ENCODE measurements at regions not wholly inside any gene's neighbourhood (a gene's known extent, or its start where the extent isn't known, plus 50 kb on each side); places are given as distances from the start of the nearest gene placed in this dataset.
"Not testable (repeated sequence)": the region's sequence is repeated elsewhere in the genome, so short reads cannot be mapped to it uniquely, and the experiment has no call there.

DNA sequence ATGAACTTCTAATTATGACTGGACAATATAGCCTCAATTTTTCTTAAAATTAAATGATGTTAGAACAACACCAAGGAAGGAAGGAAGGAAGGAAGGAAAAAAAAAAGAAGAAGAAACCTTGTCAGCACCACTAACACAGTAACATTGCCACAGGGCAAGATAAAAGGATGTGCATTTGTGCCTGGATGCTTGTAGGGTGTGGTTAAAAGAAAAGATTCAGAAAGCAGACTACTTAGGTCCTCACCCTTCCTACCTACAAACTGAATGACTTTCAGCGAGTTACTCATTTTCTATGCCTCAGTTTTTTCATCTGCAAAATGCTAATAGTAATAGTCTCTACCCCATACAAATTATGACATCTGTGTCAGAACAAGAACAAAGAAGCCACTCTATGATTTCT is 778.3 kb downstream of the MCTP2 start:
- H3K27ac Mint-ChIP-seq: no peak overlapping the region
- no peaks in the 10 kb centered on the region for H3K9me3 Mint-ChIP-seq
- H3K27me3 Mint-ChIP-seq (ENCODE audit: low read depth): no peaks in the 10 kb centered on the region
- no peaks in the 10 kb centered on the region for H3K36me3 Mint-ChIP-seq (ENCODE audit: low read depth)
- no peak overlapping the region for H3K4me3 Mint-ChIP-seq
- no peaks in the 10 kb centered on the region for H3K4me1 Mint-ChIP-seq (ENCODE audit: low read depth)

GRCh38 chr15:95013381-95013780 is 782.0 kb downstream of the MCTP2 start:
- Mint-ChIP-seq H3K9me3 (no peaks in the 10 kb centered on the region), H3K4me3 (no peak overlapping the region), H3K4me1 (ENCODE audit: low read depth) (no peaks in the 10 kb centered on the region), H3K27me3 (ENCODE audit: low read depth) (no peaks in the 10 kb centered on the region), H3K27ac (no peak overlapping the region), H3K36me3 (ENCODE audit: low read depth) (no peaks in the 10 kb centered on the region)

- Mint-ChIP-seq H3K36me3 (ENCODE audit: low read depth) (no peaks in the 10 kb centered on the region), H3K27me3 (ENCODE audit: low read depth) (no peaks in the 10 kb centered on the region), H3K4me3 (no peak overlapping the region), H3K4me1 (ENCODE audit: low read depth) (no peaks in the 10 kb centered on the region), H3K9me3 (no peaks in the 10 kb centered on the region), H3K27ac (no peak overlapping the region)
Measured at GRCh38 chr15:95016511-95017229, 785.3 kb downstream of the MCTP2 start.

DNA sequence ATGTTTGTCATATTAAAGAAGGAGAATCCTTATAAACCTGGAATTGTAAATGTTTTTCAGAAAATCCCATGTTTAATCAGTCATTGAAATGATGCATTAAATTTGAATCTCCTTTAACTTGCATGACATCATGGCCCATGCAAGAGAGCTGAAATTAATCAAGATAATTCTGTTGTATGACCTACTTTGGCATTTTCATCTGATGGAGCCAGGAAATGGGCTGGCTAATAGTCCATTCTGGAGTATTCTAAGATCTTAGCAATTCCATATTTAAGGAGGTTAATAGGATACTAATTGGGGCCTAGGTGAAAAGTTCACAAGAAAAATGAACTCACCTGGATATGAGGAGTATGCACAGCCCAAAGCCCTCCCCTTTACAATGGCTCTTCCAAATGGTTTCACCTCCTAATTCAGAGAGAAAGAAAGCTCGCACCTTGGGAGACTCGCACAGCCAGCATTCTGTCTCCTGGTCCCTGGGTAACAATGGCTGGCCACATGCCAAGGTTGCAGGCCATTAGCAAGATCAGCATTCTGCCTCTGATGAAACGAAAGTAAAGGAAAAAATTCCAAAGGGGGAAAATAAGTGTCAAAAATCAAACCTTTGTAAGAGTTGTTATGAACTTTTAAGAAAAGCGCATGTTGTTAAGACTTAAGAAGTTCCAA is 786.4 kb downstream of the MCTP2 start:
- Mint-ChIP-seq H3K9me3 (no peaks in the 10 kb centered on the region), H3K27me3 (ENCODE audit: low read depth) (no peaks in the 10 kb centered on the region), H3K27ac (no peak overlapping the region)

GRCh38 chr15:95018888-95019545 is 787.7 kb downstream of the MCTP2 start:
- no peak overlapping the region for H3K4me3 Mint-ChIP-seq
- H3K27ac Mint-ChIP-seq: no peak overlapping the region
- no peaks in the 10 kb centered on the region for H3K9me3 Mint-ChIP-seq
- H3K4me1 Mint-ChIP-seq (ENCODE audit: low read depth): no peaks in the 10 kb centered on the region
- H3K27me3 Mint-ChIP-seq (ENCODE audit: low read depth): no peaks in the 10 kb centered on the region
- H3K36me3 Mint-ChIP-seq (ENCODE audit: low read depth): no peaks in the 10 kb centered on the region

More for the DNA sequence above, 786.4 kb downstream of the MCTP2 start:
- Mint-ChIP-seq H3K4me3 (no peak overlapping the region), H3K4me1 (ENCODE audit: low read depth) (no peaks in the 10 kb centered on the region), H3K36me3 (ENCODE audit: low read depth) (no peaks in the 10 kb centered on the region)

GRCh38 chr15:95019907-95020306 is 788.5 kb downstream of the MCTP2 start:
- Mint-ChIP-seq H3K9me3 (no peaks in the 10 kb centered on the region), H3K4me3 (no peak overlapping the region), H3K4me1 (ENCODE audit: low read depth) (no peaks in the 10 kb centered on the region), H3K36me3 (ENCODE audit: low read depth) (no peaks in the 10 kb centered on the region), H3K27ac (no peak overlapping the region), H3K27me3 (ENCODE audit: low read depth) (no peaks in the 10 kb centered on the region)

- H3K4me1 Mint-ChIP-seq (ENCODE audit: low read depth): no peaks in the 10 kb centered on the region
- H3K27ac Mint-ChIP-seq: no peak overlapping the region
- H3K9me3 Mint-ChIP-seq: no peaks in the 10 kb centered on the region
- H3K4me3 Mint-ChIP-seq: no peak overlapping the region
- H3K36me3 Mint-ChIP-seq (ENCODE audit: low read depth): no peaks in the 10 kb centered on the region
- no peaks in the 10 kb centered on the region for H3K27me3 Mint-ChIP-seq (ENCODE audit: low read depth)
Measured at GRCh38 chr15:95021816-95022215, 790.5 kb downstream of the MCTP2 start.

DNA sequence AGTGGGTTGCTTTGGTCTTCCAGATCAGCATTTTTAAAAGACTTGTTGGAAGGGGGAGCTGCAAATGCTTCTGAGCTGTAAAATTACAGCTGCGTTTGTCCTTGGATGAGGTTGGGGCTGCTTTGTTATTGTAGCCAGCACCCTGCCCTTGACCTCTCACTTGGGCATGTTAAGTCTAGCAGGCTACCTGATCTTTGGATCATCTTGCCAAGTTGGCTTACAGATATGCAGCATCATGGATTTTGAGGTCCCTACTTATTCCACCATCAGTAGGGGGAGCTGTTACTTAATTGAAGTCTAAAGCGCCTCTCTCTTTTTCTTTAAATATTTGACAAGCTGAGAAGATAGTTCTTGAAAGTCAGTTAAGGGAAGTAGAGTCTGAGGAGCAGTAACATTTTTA is 793.0 kb downstream of the MCTP2 start:
- Mint-ChIP-seq H3K27ac (no peak overlapping the region), H3K27me3 (ENCODE audit: low read depth) (no peaks in the 10 kb centered on the region), H3K4me3 (no peak overlapping the region), H3K36me3 (ENCODE audit: low read depth) (no peaks in the 10 kb centered on the region), H3K4me1 (ENCODE audit: low read depth) (no peaks in the 10 kb centered on the region), H3K9me3 (no peaks in the 10 kb centered on the region)

- no peaks in the 10 kb centered on the region for H3K4me1 Mint-ChIP-seq (ENCODE audit: low read depth)
Measured at GRCh38 chr15:95025924-95026728, 794.8 kb downstream of the MCTP2 start.

GRCh38 chr15:95027981-95028380 is 796.6 kb downstream of the MCTP2 start:
- Mint-ChIP-seq H3K27ac (no peak overlapping the region), H3K4me3 (no peak overlapping the region), H3K36me3 (ENCODE audit: low read depth) (no peaks in the 10 kb centered on the region), H3K27me3 (ENCODE audit: low read depth) (no peaks in the 10 kb centered on the region), H3K4me1 (ENCODE audit: low read depth) (no peaks in the 10 kb centered on the region), H3K9me3 (no peaks in the 10 kb centered on the region)

More at GRCh38 chr15:95025924-95026728, 794.8 kb downstream of the MCTP2 start:
- Mint-ChIP-seq H3K4me3 (no peak overlapping the region), H3K27ac (no peak overlapping the region), H3K27me3 (ENCODE audit: low read depth) (no peaks in the 10 kb centered on the region), H3K36me3 (ENCODE audit: low read depth) (no peaks in the 10 kb centered on the region), H3K9me3 (no peaks in the 10 kb centered on the region)

GRCh38 chr15:95032156-95032555 is 800.8 kb downstream of the MCTP2 start:
- Mint-ChIP-seq H3K4me1 (ENCODE audit: low read depth) (no peaks in the 10 kb centered on the region), H3K27me3 (ENCODE audit: low read depth) (no peaks in the 10 kb centered on the region), H3K27ac (no peak overlapping the region), H3K4me3 (no peak overlapping the region), H3K36me3 (ENCODE audit: low read depth) (no peaks in the 10 kb centered on the region), H3K9me3 (no peaks in the 10 kb centered on the region)

DNA sequence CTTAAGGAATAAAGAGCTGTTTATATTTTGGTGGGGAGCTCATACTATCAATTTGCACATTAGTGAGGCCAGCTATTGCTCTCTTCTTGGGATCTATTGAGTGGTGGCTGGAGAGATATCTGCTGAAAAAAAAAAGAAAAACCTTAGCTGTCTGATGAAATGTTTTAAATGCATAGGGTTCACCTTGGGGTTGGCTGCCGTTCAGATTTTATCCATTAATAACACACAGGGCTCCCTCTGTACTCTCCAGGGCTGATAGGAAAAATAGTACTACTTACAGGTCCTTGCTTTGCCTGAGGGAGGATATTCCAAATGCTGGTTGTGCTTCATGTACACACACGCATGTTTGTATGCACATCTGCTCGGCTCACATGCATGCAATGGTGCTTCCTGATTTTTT is 803.7 kb downstream of the MCTP2 start:
- H3K9me3 Mint-ChIP-seq: no peaks in the 10 kb centered on the region
- H3K4me3 Mint-ChIP-seq: no peak overlapping the region
- H3K27me3 Mint-ChIP-seq (ENCODE audit: low read depth): no peaks in the 10 kb centered on the region
- no peak overlapping the region for H3K27ac Mint-ChIP-seq
- no peaks in the 10 kb centered on the region for H3K4me1 Mint-ChIP-seq (ENCODE audit: low read depth)
- no peaks in the 10 kb centered on the region for H3K36me3 Mint-ChIP-seq (ENCODE audit: low read depth)

DNA sequence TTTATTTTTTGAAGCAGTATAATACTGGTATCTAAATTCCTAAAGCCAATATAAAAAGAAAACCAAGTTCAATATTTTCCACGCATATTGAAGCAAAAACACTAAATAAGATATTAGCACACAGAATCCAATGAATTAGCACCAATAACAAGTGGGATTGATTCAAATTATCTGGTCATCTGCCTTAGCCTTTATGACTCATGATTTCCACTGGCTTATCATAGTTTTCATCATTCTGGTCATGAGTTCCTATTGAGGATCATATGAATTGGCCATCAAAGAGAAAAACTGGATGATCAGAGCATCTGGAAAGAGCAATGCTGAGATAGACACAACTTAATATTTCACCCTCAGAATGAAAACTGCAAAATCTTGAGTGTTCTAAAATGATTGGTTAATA is 809.9 kb downstream of the MCTP2 start:
- no peaks in the 10 kb centered on the region for H3K9me3 Mint-ChIP-seq
- no peaks in the 10 kb centered on the region for H3K36me3 Mint-ChIP-seq (ENCODE audit: low read depth)
- H3K27me3 Mint-ChIP-seq (ENCODE audit: low read depth): no peaks in the 10 kb centered on the region
- no peak overlapping the region for H3K4me3 Mint-ChIP-seq
- H3K4me1 Mint-ChIP-seq (ENCODE audit: low read depth): no peaks in the 10 kb centered on the region
- no peak overlapping the region for H3K27ac Mint-ChIP-seq

GRCh38 chr15:95043236-95043932 is 812.0 kb downstream of the MCTP2 start:
- not testable (repeated sequence) for H3K36me3 Mint-ChIP-seq (ENCODE audit: low read depth); H3K4me1 Mint-ChIP-seq (ENCODE audit: low read depth); H3K27me3 Mint-ChIP-seq (ENCODE audit: low read depth); H3K27ac Mint-ChIP-seq; H3K4me3 Mint-ChIP-seq
- H3K9me3 Mint-ChIP-seq: peaks cover 12% of the 10 kb centered on the region
